Left kidney (tissue), 1 donor: ENCODE measurements at regions not wholly inside any gene's neighbourhood (a gene's known extent, or its start where the extent isn't known, plus 50 kb on each side); places are given as distances from the start of the nearest gene placed in this dataset.
"Not testable (repeated sequence)": the region's sequence is repeated elsewhere in the genome, so short reads cannot be mapped to it uniquely, and the experiment has no call there.

ENCODE experiments used
- DNase-seq: peaks from one replicate; pipeline ENCODE4 v3.0.0-alpha.2; 2013

GRCh38 chr3:75242012-75242735, 422.0 kb upstream of the FRG2C start:
- no peak for DNase-seq

- no peak for DNase-seq
These were observed 415.2 kb upstream of the FRG2C start for GRCh38 chr3:75248974-75249373.

DNA sequence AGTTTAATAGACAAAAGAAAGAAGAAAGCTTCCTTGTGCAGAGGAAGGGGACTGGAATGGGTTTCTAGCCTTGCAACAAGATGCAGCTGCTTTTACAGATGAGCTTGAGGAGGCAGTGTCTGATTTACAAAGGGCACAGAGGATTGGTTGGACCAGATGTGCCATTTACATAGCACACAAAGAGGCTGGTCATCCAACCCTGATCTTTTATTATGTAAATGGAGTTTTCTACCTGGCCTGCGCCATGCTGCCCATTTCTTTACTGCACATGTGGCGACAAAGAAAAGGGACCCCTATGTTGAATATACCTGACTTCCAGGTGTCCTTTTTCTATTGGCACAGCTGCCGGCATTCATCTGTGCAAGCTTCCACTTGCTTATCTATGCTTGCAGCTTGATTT, 409.4 kb upstream of the FRG2C start:
- DNase-seq: no peak

DNA sequence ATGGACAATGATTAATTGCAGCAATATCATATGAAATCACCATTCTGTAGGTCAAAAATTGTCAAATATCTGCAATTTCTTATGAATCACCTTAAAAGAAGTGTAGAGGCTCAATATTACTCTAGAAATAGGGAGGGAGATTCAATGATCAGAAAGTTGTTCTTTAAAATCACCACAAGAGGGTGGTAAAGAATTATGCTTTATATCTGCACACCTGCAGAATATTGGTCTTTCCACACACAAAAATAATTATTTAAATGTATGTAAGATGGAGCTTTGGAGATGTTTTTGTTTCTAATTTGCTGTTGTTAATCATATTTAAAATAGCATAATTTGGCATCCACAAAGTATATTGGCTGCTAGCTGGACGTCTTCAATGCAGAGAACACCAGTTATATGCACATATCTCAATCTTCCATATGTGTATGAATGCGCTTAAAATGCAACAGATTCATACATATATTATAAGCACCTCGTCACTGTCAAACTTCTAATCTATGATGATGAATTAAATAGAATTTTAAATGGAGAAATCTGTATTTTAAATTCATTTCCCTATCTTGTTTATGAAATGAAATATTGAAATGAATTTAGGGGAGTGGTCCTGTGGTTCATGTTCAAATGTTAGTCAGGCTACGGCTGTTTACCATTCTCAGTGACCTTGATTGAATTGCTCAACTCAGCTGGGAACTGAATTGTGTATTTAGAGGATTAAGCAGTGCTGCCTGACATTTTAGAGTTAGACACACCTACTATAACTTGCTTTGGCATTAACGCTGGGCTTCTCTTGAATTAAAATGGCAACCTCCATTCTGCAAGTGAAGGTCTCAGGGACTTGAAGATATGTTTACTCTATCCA, 405.1 kb upstream of the FRG2C start:
- not testable (repeated sequence) for DNase-seq

DNA sequence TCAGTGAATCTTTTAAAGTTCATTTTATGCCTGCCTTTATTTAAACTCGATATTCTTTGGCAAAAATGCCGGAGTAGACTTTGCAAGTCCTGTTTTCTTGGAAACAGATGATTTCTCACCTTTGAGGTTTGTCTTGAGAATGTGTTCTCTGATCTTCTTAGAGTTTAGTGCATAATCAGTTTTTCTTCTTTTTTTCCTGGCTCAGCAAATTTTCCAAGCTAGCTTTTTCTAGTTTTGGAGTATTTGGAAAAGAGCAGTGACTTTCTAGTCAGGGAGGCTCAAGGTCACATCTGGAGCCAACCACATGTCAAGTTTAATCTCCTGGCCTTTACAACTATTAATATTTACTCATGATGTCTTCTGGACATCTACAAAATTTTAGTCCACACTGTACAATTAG, 403.2 kb upstream of the FRG2C start:
- not testable (repeated sequence) for DNase-seq

DNA sequence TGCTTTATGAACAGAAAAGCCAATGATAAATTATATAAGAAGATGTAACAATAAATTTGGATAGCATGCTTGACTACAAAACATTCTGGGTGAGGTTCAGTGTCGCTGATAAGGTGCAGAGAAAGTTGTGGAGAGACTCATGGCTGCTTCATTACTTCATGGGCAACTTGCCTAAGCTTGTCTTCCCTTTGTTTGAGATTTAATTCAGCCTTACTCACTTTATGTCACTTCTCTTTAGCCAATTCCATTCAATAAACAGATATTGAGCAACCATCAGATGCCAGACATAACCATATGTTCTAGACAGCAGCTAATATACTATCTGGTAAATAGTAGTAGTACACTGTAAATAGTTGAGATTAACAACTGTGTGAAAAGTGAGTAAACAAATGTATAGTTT, 401.5 kb upstream of the FRG2C start:
- DNase-seq: no peak

DNA sequence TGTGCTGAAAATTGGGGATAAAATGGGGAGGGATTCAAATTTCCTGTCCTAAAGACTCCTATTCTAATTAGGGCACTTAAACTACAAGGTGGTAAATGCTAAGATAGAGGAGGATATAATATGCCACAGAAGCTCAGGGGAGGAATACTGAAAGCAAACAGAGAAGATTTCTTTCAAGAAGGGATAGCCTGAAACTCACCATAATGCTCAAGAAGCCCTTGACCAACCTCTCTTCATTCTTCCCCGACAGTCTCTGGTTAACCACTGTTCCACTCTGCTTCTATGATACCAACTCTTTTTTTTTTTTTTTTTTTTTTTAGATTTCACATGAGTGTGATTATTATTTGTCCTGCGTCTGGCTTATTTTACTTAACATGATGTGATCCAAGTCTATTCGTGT, 398.2 kb upstream of the FRG2C start:
- DNase-seq: no peak

GRCh38 chr3:75268576-75268975, 395.6 kb upstream of the FRG2C start:
- DNase-seq: not testable (repeated sequence)

DNA sequence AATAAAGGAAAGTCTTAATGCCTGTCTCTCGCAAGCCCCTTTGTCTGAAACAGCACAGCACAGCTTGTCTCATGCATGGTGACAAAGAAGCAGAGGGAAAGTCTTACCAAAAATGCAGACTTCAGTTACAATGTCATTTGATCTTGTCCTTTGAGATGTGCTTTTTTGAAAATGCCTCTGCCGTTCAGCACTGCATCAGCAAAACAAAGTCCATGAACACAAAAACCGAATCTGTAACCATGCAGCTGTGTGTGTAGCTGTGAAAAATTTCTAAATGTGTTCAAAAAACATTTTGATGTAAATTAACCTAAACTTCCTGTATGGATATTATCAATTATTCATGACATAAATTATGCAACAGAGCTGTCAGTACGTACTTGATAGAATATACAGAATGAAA, 391.9 kb upstream of the FRG2C start:
- not testable (repeated sequence) for DNase-seq

- no peak for DNase-seq
These were observed 391.4 kb upstream of the FRG2C start for GRCh38 chr3:75272691-75273090.

- DNase-seq: not testable (repeated sequence)
These were observed 378.5 kb upstream of the FRG2C start for GRCh38 chr3:75285531-75286148.

- not testable (repeated sequence) for DNase-seq
These were observed 375.1 kb upstream of the FRG2C start for GRCh38 chr3:75288972-75289574.

DNA sequence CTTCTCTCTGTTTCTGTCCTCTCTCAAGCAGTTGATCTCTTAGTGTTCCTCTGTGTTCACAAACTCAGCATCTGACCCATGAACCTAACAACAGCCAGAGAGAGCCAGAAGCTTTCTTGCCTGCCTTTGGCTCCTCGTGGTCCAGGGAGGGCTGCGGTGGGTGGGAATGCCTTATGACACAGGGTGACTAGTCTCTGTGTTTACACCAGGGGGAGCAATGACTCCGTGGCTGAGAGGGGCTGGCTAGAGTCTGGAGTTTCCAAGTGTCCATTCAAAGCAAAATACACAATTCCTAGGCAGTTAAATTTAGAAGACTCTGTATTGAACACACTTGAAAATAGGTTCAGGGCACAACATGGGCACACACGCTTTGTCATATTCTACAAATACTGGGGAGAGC, 370.0 kb upstream of the FRG2C start:
- peak; percentile 29 for DNase-seq

DNA sequence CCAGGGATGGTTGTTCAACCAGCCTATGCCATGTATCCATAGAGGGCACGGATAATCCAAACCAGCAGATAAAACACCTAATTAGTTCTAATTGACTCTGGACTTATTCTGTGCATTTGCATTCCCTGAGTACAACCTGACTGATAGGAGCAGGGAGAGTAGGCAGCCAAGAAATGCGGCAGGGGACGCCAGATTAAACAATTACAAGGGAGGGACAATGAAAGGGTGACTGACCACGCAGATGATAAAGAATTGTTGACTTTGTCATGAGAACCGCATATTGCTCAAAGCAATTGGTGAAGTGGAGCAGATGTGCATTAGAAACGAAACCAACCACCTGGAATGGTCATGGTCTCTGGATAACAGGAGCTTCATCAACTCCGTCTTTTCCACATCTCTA, 369.1 kb upstream of the FRG2C start:
- no peak for DNase-seq

GRCh38 chr3:75296858-75297257, 367.3 kb upstream of the FRG2C start:
- no peak for DNase-seq

GRCh38 chr3:75300606-75301005, 363.5 kb upstream of the FRG2C start:
- DNase-seq: no peak

DNA sequence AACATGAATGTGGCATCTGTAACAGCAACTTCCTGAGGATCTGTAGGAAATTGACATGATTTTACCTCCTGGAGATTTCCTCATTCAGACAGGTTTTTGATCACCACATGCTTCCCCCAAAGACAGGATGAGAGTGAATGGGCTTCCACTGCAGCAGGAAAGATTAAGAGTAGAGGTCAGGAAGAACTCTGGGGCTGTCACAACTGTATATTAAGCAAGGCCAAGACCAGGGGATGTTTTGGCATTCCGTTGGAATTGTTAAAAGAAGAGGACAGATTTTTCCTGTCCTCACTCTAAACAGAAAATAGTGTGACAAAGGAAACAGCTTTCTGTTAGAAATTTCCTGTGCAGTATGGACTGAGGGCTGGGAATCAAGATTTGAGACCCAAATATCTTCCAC, 363.1 kb upstream of the FRG2C start:
- not testable (repeated sequence) for DNase-seq

DNA sequence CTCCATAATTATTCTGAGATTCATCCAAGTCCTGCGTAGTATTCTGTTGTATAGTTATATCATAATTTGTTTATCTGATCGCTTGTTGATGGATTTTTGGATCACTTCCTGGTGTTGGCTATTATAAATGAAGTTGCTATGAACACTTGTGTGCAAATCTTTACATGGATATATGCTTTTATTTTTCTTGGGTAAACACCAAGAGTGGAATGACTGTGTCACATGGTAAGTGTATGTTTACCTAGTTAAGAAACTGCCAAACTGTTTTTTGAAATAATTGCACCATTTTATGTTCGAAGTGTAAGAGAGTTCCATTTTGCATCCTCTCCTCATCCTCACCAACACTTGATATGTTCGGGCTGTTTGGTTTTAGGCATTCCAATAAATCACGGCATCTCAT, 360.4 kb upstream of the FRG2C start:
- no peak for DNase-seq

GRCh38 chr3:75305901-75306300, 358.2 kb upstream of the FRG2C start:
- no peak for DNase-seq

DNA sequence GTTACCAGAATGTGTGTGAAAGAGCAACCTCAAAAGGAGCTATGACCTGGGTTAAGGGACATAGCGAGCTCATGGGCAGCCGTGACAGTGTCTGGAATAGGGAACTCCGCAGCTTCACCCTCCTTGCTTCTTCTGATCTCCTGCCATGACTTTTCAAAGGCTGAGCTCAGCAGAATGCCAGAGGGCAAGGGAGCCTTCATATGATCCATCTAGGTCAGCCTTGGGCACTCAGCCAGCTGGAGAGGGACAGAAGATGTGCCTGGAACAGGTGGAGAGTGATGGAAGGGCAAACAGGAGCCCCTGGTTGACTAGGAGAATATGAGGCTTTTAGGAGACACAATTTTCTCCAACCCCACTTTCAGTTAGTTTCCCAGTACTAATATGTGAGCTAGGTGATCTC, 352.8 kb upstream of the FRG2C start:
- not testable (repeated sequence) for DNase-seq

GRCh38 chr3:75312469-75312868, 351.7 kb upstream of the FRG2C start:
- DNase-seq: not testable (repeated sequence)

DNA sequence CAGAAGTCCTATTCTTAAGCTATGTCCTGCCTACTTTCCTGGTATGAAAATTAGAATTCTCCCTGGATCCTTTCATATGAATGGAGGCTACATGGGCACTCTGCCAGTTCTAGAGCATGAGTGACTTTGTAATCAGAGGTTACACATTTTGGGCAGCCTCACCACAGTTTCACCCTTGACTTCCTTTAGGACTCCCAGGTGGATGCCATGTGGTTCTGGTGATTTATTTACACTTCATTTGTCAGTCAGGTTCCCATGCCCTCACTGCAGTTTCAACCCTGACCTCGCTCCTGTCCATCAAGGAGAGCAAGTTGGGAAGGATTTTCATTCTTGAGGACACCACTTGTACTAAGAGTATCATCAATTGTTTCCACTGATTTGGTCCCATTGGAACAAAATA, 344.4 kb upstream of the FRG2C start:
- not testable (repeated sequence) for DNase-seq

GRCh38 chr3:75320369-75320768, 343.8 kb upstream of the FRG2C start:
- no peak for DNase-seq
